ENCODE measurements at regions not wholly inside any gene's neighbourhood (a gene's known extent, or its start where the extent isn't known, plus 50 kb on each side); places are given as distances from the start of the nearest gene placed in this dataset.
A peak's percentile ranks its signal among the peaks of the same experiment; 100 is the strongest.

DNA sequence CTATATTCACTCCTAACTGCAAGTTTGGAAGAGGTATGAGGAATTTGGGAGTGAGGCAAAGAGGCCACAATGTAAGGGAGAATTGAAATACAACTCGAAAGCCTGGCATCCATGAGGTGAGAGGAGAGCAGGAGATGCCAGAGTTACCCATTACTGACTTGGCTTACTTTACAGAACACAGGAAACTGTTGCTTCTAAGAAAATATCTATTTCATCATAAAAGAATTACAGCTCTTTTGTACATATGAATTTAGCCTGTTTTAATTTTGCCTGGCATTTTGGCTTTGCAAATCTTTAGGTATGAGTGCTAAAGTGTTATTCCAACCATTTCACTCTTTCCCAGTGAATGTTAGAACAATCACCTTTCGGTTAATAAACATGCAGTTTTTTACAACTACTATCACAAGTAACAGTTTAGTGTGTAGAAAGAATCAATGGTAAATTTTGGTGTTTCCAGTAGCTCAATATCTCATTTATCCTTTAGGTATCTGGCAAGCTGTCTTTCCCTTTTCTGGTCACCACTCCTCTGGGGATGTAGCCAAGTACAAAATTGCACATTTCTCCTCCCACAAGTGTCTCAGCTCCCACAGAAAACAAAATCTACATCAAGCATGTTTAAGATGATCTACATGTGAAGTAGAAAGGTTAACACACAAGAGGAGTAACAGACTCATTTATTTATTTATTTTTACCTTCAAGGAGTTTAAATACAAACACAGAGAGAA is 196.6 kb upstream of the DCN start:
- H3K4me3 ChIP-seq (ENCODE audit: low read depth, low read length): no peak overlapping the region
- TF ChIP-seq, protein P1, sequence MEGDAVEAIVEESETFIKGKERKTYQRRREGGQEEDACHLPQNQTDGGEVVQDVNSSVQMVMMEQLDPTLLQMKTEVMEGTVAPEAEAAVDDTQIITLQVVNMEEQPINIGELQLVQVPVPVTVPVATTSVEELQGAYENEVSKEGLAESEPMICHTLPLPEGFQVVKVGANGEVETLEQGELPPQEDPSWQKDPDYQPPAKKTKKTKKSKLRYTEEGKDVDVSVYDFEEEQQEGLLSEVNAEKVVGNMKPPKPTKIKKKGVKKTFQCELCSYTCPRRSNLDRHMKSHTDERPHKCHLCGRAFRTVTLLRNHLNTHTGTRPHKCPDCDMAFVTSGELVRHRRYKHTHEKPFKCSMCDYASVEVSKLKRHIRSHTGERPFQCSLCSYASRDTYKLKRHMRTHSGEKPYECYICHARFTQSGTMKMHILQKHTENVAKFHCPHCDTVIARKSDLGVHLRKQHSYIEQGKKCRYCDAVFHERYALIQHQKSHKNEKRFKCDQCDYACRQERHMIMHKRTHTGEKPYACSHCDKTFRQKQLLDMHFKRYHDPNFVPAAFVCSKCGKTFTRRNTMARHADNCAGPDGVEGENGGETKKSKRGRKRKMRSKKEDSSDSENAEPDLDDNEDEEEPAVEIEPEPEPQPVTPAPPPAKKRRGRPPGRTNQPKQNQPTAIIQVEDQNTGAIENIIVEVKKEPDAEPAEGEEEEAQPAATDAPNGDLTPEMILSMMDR (IDR thresholded peaks at IDR 0.05; ENCODE audit: insufficient read depth, low read depth, low read length): no peak
- DNase-seq (ENCODE audit: low read depth): no peak

DNA sequence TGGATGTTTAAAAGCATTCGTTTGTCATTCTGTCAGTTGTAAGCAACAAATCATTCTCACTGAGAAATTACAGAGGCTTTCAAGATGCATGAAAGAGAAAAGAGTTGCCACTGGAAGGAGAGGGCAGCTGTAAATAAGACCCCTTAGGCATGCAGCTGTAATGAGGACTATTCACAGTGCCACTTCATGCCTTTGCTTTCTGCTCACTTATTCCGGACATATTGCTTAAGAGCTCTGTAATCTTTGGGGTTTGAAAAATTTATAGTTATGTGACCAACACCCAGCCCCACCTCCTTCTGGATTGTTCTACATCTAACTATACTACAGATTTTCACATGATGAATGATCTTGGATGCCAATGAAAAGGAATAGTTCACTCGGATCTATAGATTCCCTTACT is 194.8 kb upstream of the DCN start:
- no peak overlapping the region for H3K4me3 ChIP-seq (ENCODE audit: low read depth, low read length)
- TF ChIP-seq, protein P1 (IDR thresholded peaks at IDR 0.05; ENCODE audit: insufficient read depth, low read depth, low read length): no peak
- no peak for DNase-seq (ENCODE audit: low read depth)

DNA sequence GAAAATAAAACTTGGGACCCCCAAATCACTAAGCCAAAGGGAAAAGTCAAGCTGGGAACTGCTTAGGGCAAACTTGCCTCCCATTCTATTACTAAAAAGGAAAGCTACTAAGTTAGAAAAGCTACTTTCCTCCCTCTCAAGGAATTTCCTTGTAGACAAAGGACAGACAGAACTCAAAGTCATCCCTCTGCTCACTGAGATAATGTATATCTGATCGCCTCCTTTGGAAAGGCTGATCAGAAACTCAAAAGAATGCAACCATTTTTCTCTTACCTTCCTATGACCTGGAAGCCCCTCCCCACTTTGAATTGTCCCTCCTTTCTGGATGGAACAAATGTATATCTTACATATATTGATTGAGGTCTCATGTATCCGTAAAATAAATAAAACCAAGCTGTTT is 190.5 kb upstream of the DCN start:
- no peak overlapping the region for H3K4me3 ChIP-seq (ENCODE audit: low read depth, low read length)
- TF ChIP-seq, protein P1 (IDR thresholded peaks at IDR 0.05; ENCODE audit: insufficient read depth, low read depth, low read length): no peak
- DNase-seq (ENCODE audit: low read depth): no peak

DNA sequence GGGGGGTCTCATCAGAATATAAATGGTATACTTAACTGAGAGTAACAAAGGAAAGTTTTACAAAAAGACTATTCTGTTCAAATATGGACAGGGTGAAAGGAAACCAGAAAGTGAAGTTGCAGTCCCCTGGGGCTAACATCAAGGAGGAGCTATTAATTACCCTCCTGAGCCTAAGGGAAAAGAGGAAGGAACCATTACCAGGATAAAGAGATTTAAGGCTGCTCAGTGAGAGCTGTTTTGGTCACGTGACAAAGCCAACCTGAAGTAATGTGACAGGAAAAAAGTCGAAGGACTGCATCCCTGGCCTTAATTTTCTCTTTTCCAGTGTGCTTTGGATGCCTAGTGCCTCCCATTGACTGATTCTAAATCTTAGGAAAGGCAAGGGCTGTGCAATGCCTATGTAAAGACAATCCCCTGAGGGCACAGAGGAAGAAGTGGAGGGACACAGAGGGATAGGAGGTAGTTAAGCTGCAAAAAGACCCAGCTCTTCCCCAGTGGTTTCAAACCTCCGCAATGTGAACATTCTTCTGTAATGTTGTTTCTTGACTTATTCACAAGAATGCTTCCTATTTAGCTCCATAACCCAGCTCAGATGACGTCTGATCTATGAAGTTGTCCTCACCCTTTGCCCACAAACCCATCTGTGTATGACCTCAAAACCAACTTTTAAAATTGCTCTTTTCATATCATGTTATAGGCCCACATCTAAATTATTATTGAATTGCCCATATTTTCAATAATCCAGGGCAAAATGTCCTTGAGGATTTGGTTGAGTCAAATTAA is 187.7 kb upstream of the DCN start:
- no peak for DNase-seq (ENCODE audit: low read depth)
- no peak overlapping the region for H3K4me3 ChIP-seq (ENCODE audit: low read depth, low read length)
- TF ChIP-seq, protein P1 (IDR thresholded peaks at IDR 0.05; ENCODE audit: insufficient read depth, low read depth, low read length): no peak

DNA sequence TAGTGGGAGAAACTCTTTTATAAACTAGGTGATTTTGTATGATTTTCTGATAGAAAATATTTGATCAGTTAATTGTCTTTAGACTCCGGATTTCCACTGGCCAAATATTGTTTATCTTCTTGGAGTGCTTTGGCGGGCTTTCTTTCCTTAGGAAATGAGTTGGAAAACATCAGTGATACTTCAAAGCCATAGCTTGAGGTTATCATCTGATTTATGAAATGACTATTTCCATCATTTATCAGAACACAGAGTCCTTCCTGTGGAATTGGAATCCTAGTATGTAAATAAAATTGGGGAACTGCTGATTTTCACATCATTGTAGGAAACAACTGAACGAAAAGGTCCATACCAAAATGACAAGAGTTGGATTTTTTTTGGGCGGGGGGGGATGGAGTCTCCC is 186.0 kb upstream of the DCN start:
- DNase-seq (ENCODE audit: low read depth): no peak
- TF ChIP-seq, protein P1 (IDR thresholded peaks at IDR 0.05; ENCODE audit: insufficient read depth, low read depth, low read length): no peak
- no peak overlapping the region for H3K4me3 ChIP-seq (ENCODE audit: low read depth, low read length)

DNA sequence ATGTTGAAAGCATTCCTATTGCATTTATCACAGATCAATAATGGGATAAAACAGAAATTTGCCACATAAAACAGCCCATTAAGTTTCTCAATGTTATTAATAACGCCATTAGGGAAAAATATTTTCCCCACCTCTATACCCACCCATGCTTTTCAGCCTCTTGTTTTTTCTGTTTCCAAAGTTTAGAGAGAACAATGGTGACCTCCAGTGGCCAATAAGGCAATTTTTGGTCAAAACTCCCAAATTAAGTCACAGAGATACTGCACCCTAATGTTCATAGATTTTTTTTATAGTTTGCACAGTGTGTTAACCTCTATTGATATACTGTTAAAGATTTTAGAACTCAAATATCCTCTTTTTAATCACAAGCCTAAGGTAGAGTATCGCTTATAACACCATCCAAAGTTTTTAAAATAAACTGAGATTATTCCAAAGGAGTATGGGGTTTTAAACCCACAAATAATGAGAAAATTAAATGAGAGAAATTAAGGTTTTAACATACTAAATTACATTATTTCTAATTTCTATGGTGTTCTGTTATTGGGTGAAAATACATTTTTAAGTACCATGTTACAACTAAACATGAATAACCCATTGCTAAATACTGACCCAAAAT is 184.7 kb upstream of the DCN start:
- TF ChIP-seq, protein P1 (IDR thresholded peaks at IDR 0.05; ENCODE audit: insufficient read depth, low read depth, low read length): peak; percentile 55
- peak; percentile 48 for DNase-seq (ENCODE audit: low read depth)

More for the DNA sequence above, 184.7 kb upstream of the DCN start:
- no peak overlapping the region for H3K4me3 ChIP-seq (ENCODE audit: low read depth, low read length)

All from fibroblast of villous mesenchyme (primary cell).